ENCODE measurements at regions not wholly inside any gene's neighbourhood (a gene's known extent, or its start where the extent isn't known, plus 50 kb on each side); places are given as distances from the start of the nearest gene placed in this dataset.

- no peak for DNase-seq (ENCODE audit: low read depth)
- H3K4me3 ChIP-seq (replicated peaks; ENCODE audit: low read depth, low read length) = no peak overlapping the region
- TF ChIP-seq CTCF (IDR thresholded peaks at IDR 0.05; ENCODE audit: low read length, missing control alignments) = no peak
Measured at GRCh38 chr4:180789929-180790328, 1453.3 kb upstream of the TENM3 start.

GRCh38 chr4:180790471-180790870 lies 1452.7 kb upstream of the TENM3 start:
- DNase-seq (ENCODE audit: low read depth) = no peak
- TF ChIP-seq CTCF (IDR thresholded peaks at IDR 0.05; ENCODE audit: low read length, missing control alignments) = no peak
- H3K4me3 ChIP-seq (replicated peaks; ENCODE audit: low read depth, low read length) = no peak overlapping the region

- no peak overlapping the region for H3K4me3 ChIP-seq (replicated peaks; ENCODE audit: low read depth, low read length)
- no peak for TF ChIP-seq CTCF (IDR thresholded peaks at IDR 0.05; ENCODE audit: low read length, missing control alignments)
- no peak for DNase-seq (ENCODE audit: low read depth)
Measured at GRCh38 chr4:180792541-180792940, 1450.7 kb upstream of the TENM3 start.

GRCh38 chr4:180794333-180794732 lies 1448.9 kb upstream of the TENM3 start:
- TF ChIP-seq CTCF (IDR thresholded peaks at IDR 0.05; ENCODE audit: low read length, missing control alignments) = no peak
- DNase-seq (ENCODE audit: low read depth) = peak; percentile 24
- no peak overlapping the region for H3K4me3 ChIP-seq (replicated peaks; ENCODE audit: low read depth, low read length)

- no peak for DNase-seq (ENCODE audit: low read depth)
- no peak for TF ChIP-seq CTCF (IDR thresholded peaks at IDR 0.05; ENCODE audit: low read length, missing control alignments)
- no peak overlapping the region for H3K4me3 ChIP-seq (replicated peaks; ENCODE audit: low read depth, low read length)
Measured at GRCh38 chr4:180798036-180798577, 1445.1 kb upstream of the TENM3 start.

- H3K4me3 ChIP-seq (replicated peaks; ENCODE audit: low read depth, low read length) = no peak overlapping the region
- DNase-seq (ENCODE audit: low read depth) = peak; percentile 14
- TF ChIP-seq CTCF (IDR thresholded peaks at IDR 0.05; ENCODE audit: low read length, missing control alignments) = no peak
Measured at GRCh38 chr4:180799798-180800197, 1443.4 kb upstream of the TENM3 start.

- H3K4me3 ChIP-seq (replicated peaks; ENCODE audit: low read depth, low read length) = no peak overlapping the region
- TF ChIP-seq CTCF (IDR thresholded peaks at IDR 0.05; ENCODE audit: low read length, missing control alignments) = no peak
- DNase-seq (ENCODE audit: low read depth) = no peak
Measured at GRCh38 chr4:180805101-180805500, 1438.1 kb upstream of the TENM3 start.
